HepG2 (cell line): ENCODE measurements at regions not wholly inside any gene's neighbourhood (a gene's known extent, or its start where the extent isn't known, plus 50 kb on each side); places are given as distances from the start of the nearest gene placed in this dataset.

ENCODE experiments used
- ATAC-seq: fragments of 200-7000 bp; cut with Tn5 transposase; 3 replicates; pipeline ENCODE4 v1.9.1; 2020; ENCODE audit warnings: mild to moderate bottlenecking, moderate library complexity
- BruUV-seq: library from RNA; stranded (reverse); fragments of 400-500 nt; replicated peaks from 2 replicates; lab custom pipeline; 2021; lab: Mats Ljungman, UMichigan
- CTCF ChIA-PET: fragments of 300-600 bp; formaldehyde crosslinking; extraction: SDS; loops from one replicate; lab custom pipeline; 2021; ENCODE audit warnings: low total read pairs, inconsistent platforms, low intra/inter-chr PET ratio; lab: Yijun Ruan, JAX
- POLR2A ChIA-PET: fragments of 350-600 bp; sonication (Branson Sonifier 250); formaldehyde crosslinking; loops from one replicate; lab custom pipeline; 2020; ENCODE audit warnings: antibody characterized with exemption, inconsistent platforms; lab: Yijun Ruan, JAX
- DNase-seq: peaks from one replicate; pipeline ENCODE4 v3.0.0-alpha.2; 2015; ENCODE audit warnings: low spot score
- FAIRE-seq: peaks from 3 replicates; lab custom pipeline; 2011; peaks lifted over from hg19 to GRCh38; lab: Jason Lieb, UNC
- H2AFZ ChIP-seq: one replicate; pipeline ENCODE4 v1.6.1; 2011; ENCODE audit warnings: low read length, inconsistent platforms
- H3K27ac ChIP-seq: fragments of 300-600 bp; 3 replicates; pipeline ENCODE4 v1.8.0; 2011; ENCODE audit warnings: mixed run types, mild to moderate bottlenecking, mixed read lengths, low read length, inconsistent platforms; ENCODE audit not compliant: insufficient read depth; ENCODE audit errors: extremely low read length
- H3K27me3 ChIP-seq, 2 experiments: fragments of 200-600 bp in 1 of 2; 2 replicates in 1 of 2; 3 replicates in 1 of 2; pipeline versions ENCODE4 v1.6.0 to v1.8.0; 2011; ENCODE audit warnings: low read length in 2 of 2, mild to moderate bottlenecking in 2 of 2, moderate library complexity in 2 of 2, inconsistent platforms in 1 of 2; ENCODE audit not compliant: insufficient read depth in 2 of 2, control insufficient read depth in 1 of 2
- H3K36me3 ChIP-seq, 2 experiments: fragments of 200-600 bp in 1 of 2; replicated peaks in 1 of 2; 2 replicates in 1 of 2; 3 replicates in 1 of 2; pipeline versions ENCODE4 v1.5.1 to v1.8.0; 2011; ENCODE audit warnings: low read length in 2 of 2, inconsistent platforms in 1 of 2; ENCODE audit not compliant: insufficient read depth in 2 of 2, control insufficient read depth in 1 of 2
- H3K4me1 ChIP-seq: 2 replicates; pipeline ENCODE4 v1.5.1; 2012; ENCODE audit warnings: low read length, inconsistent platforms; ENCODE audit not compliant: insufficient read depth
- H3K4me2 ChIP-seq: 2 replicates; pipeline ENCODE4 v1.6.0; 2011; ENCODE audit warnings: low read depth, low read length, inconsistent platforms
- H3K4me3 ChIP-seq, 3 experiments: fragments of 200-600 bp in 1 of 3; sonication (generic), shearing (Covaris generic) in 1 of 3; replicated peaks in 1 of 3; 2 replicates each; pipeline ENCODE4 v1.5.1; 2011 to 2016; ENCODE audit warnings: low read length in 3 of 3, inconsistent platforms in 2 of 3, low read depth in 2 of 3, mild to moderate bottlenecking in 2 of 3, control low read depth in 1 of 3, mixed read lengths in 1 of 3; ENCODE audit not compliant: insufficient read depth in 1 of 3
- H3K79me2 ChIP-seq: one replicate; pipeline ENCODE4 v1.6.1; 2011; ENCODE audit warnings: low read length, inconsistent platforms; ENCODE audit not compliant: insufficient read depth
- H3K9ac ChIP-seq: 2 replicates; pipeline ENCODE4 v1.6.0; 2011; ENCODE audit warnings: mild to moderate bottlenecking, low read depth, low read length, inconsistent platforms; ENCODE audit not compliant: insufficient read depth
- H3K9me3 ChIP-seq: 2 replicates; pipeline ENCODE4 v1.5.1; 2012; ENCODE audit warnings: mild to moderate bottlenecking, low read length
- H4K20me1 ChIP-seq: 2 replicates; pipeline ENCODE4 v1.6.0; 2011; ENCODE audit warnings: inconsistent platforms, mild to moderate bottlenecking, low read length, moderate library complexity; ENCODE audit not compliant: insufficient read depth
- CEBPZ ChIP-seq: IDR thresholded peaks from 2 replicates; pipeline ENCODE4 v1.6.1; 2012; ENCODE audit warnings: low read length, improper control_type of control experiment
- CREB3 ChIP-seq: sonication (generic); formaldehyde crosslinking; IDR thresholded peaks from 2 replicates; pipeline ENCODE4 v1.5.0; 2020; ENCODE audit warnings: missing genetic modification reagents
- EHMT2 ChIP-seq: fragments of 200-600 bp; sonication (generic); IDR thresholded peaks from 2 replicates; pipeline ENCODE4 v1.7.0; 2017; ENCODE audit warnings: antibody characterized with exemption, low read depth, low read length, borderline replicate concordance
- HMG20A ChIP-seq: IDR thresholded peaks from 2 replicates; pipeline ENCODE4 v1.6.1; 2016; ENCODE audit warnings: borderline replicate concordance
- JUNB ChIP-seq: sonication (generic); formaldehyde crosslinking; IDR thresholded peaks from 2 replicates; pipeline ENCODE4 v1.8.0; 2022; ENCODE audit warnings: missing genetic modification reagents, mild to moderate bottlenecking, borderline replicate concordance
- MAFG ChIP-seq: sonication (generic); formaldehyde crosslinking; IDR thresholded peaks from 2 replicates; pipeline ENCODE4 v1.5.1; 2020; ENCODE audit warnings: mild to moderate bottlenecking, missing genetic modification reagents
- RNF219 ChIP-seq: sonication (generic); formaldehyde crosslinking; IDR thresholded peaks from 2 replicates; pipeline ENCODE4 v1.5.0; 2020; ENCODE audit warnings: mild to moderate bottlenecking, missing genetic modification reagents
- SKI ChIP-seq: fragments of 450-650 bp; IDR thresholded peaks from one replicate; pipeline ENCODE4 v1.6.1; 2018; ENCODE audit warnings: mild to moderate bottlenecking; ENCODE audit not compliant: partially characterized antibody
- SKIL ChIP-seq: sonication (generic); formaldehyde crosslinking; IDR thresholded peaks from 2 replicates; pipeline ENCODE4 v1.8.0; 2022; ENCODE audit warnings: missing genetic modification reagents, mild to moderate bottlenecking, moderate library complexity, borderline replicate concordance
- THAP7 ChIP-seq: sonication (generic); formaldehyde crosslinking; IDR thresholded peaks from 2 replicates; pipeline ENCODE4 v1.8.1; 2023; ENCODE audit warnings: mild to moderate bottlenecking, missing genetic modification reagents
- ZBTB21 ChIP-seq: sonication (generic); formaldehyde crosslinking; IDR thresholded peaks from 2 replicates; pipeline ENCODE4 v1.4.0; 2020; ENCODE audit warnings: missing genetic modification reagents
- ZEB1 ChIP-seq: IDR thresholded peaks from 2 replicates; pipeline ENCODE4 v1.6.1; 2012; ENCODE audit warnings: mild to moderate bottlenecking, low read depth, inconsistent platforms; ENCODE audit not compliant: insufficient replicate concordance
- ZNF143 ChIP-seq: sonication (generic); formaldehyde crosslinking; IDR thresholded peaks from 2 replicates; pipeline ENCODE4 v1.4.0; 2020; ENCODE audit warnings: missing genetic modification reagents
- ZNF230 ChIP-seq: sonication (generic); formaldehyde crosslinking; IDR thresholded peaks from 2 replicates; pipeline ENCODE4 v1.4.0; 2020; ENCODE audit warnings: mild to moderate bottlenecking, missing genetic modification reagents
- ZNF616 ChIP-seq: sonication (generic); formaldehyde crosslinking; IDR thresholded peaks from 2 replicates; pipeline ENCODE4 v1.5.0; 2020; ENCODE audit warnings: low read depth, mild to moderate bottlenecking, missing genetic modification reagents
- WGBS: methylation state at CpG from one replicate; pipeline ENCODE4 v1.1.6; 2017; ENCODE audit warnings: low lambda C conversion rate; 5-methylcytosine and 5-hydroxymethylcytosine counted together
- in situ Hi-C: cut with HindIII; loops from 2 replicates; pipeline ENCODE4 v1.10.0; 2017; ENCODE audit warnings: low pct_unique_long_range_greater_than_20kb; ENCODE audit not compliant: extremely low pct_ligation_motif_present
- intact Hi-C: fragments of 100-400 bp; cut with micrococcal nuclease; formaldehyde crosslinking; loops from one replicate; pipeline ENCODE4 v1.10.0; 2022; ENCODE audit not compliant: unreplicated experiment

GRCh38 chr4:138592796-138593195 is 350.6 kb upstream of the SLC7A11 start (continued):
- TF ChIP-seq SKIL (CRISPR knock-in tag) (no peak), CEBPZ (no peak)

- Histone ChIP-seq H3K27me3 (no peaks in the 10 kb centered on the region), H3K36me3 (no peaks in the 10 kb centered on the region), H3K9me3 (no peaks in the 10 kb centered on the region), H2AFZ (no peak overlapping the region), H4K20me1 (no peaks in the 10 kb centered on the region), H3K4me1 (no peaks in the 10 kb centered on the region), H3K9ac (no peak overlapping the region), H3K27ac (no peak overlapping the region), H3K4me2 (no peak overlapping the region), H3K4me3 (no peak overlapping the region), H3K79me2 (no peaks in the 10 kb centered on the region)
- WGBS: 0% methylated on average over 1 of the region's 1 CpG
- in situ Hi-C loops (no loop called here), intact Hi-C loops (no loop called here)
- FAIRE-seq (no peak), ATAC-seq (no peak), DNase-seq (no peak)
- POLR2A ChIA-PET: no interaction called here
- CTCF ChIA-PET: no interaction called here
- no TSS peak for BruUV-seq
- TF ChIP-seq CREB3 (CRISPR knock-in tag) (no peak), RNF219 (CRISPR knock-in tag) (no peak), ZBTB21 (CRISPR knock-in tag) (no peak), ZEB1 (no peak), JUNB (no peak), ZNF143 (CRISPR knock-in tag) (no peak), THAP7 (CRISPR knock-in tag) (no peak), ZNF230 (CRISPR knock-in tag) (no peak), ZNF616 (no peak), EHMT2 (no peak), MAFG (no peak), HMG20A (CRISPR knock-in tag) (no peak), SKI (no peak)
Measured at GRCh38 chr4:138591808-138592207, 349.7 kb upstream of the SLC7A11 start.
